ENCODE measurements at regions not wholly inside any gene's neighbourhood (a gene's known extent, or its start where the extent isn't known, plus 50 kb on each side); places are given as distances from the start of the nearest gene placed in this dataset.

- DNase-seq (ENCODE audit: low read depth, low spot score) (no peak), ATAC-seq (no peak)
- Histone ChIP-seq H3K4me1 (ENCODE audit: control insufficient read depth, insufficient read depth, low read length) (no peaks in the 10 kb centered on the region), H3K36me3 (ENCODE audit: control insufficient read depth, insufficient read depth, low read length) (no peaks in the 10 kb centered on the region), H3K9me3 (ENCODE audit: control insufficient read depth, insufficient read depth, low read depth, low read length) (no peaks in the 10 kb centered on the region), H3K4me3 (ENCODE audit: low read depth in 2 of 2, low read length in 2 of 2) (no peak overlapping the region), H3K27me3 (ENCODE audit: control insufficient read depth, insufficient read depth, low read length) (no peaks in the 10 kb centered on the region), H3K27ac (ENCODE audit: low read length) (no peak overlapping the region)
- ChIA-PET CTCF (no interaction called here), POLR2A (no interaction called here)
- no TSS peak for BruUV-seq (replicated peaks)
- intact Hi-C loops (cut with micrococcal nuclease; ENCODE audit: unreplicated experiment), result no loop called here
- no peak for TF ChIP-seq POLR2AphosphoS5 (IDR thresholded peaks at IDR 0.05; ENCODE audit: low read depth, low read length)
- no peak for TF ChIP-seq SIN3A (IDR thresholded peaks at IDR 0.05; ENCODE audit: borderline replicate concordance, insufficient read depth, low read depth, low read length)
- no peak for TF ChIP-seq CTCF (IDR thresholded peaks at IDR 0.05)
- TF ChIP-seq REST (IDR thresholded peaks at IDR 0.05; ENCODE audit: insufficient read depth in 1 of 2, low read depth in 2 of 2, low read length in 1 of 2), result no peak
- no peak for TF ChIP-seq TCF7L2 (IDR thresholded peaks at IDR 0.05; ENCODE audit: low read depth, low read length)
- in situ Hi-C loops (cut with HindIII; ENCODE audit: low pct_unique_long_range_greater_than_20kb, low sequenced_read_pairs), result no loop called here
Observed at GRCh38 chr17:13678841-13679240, 77.1 kb upstream of the HS3ST3A1 start.

- Histone ChIP-seq H3K36me3 (ENCODE audit: control insufficient read depth, insufficient read depth, low read length) (no peaks in the 10 kb centered on the region; the same call in 1 of the 2 replicates), H3K4me1 (ENCODE audit: control insufficient read depth, insufficient read depth, low read length) (no peaks in the 10 kb centered on the region), H3K9me3 (ENCODE audit: control insufficient read depth, insufficient read depth, low read depth, low read length) (no peaks in the 10 kb centered on the region), H3K27ac (ENCODE audit: low read length) (no peak overlapping the region), H3K4me3 (ENCODE audit: low read depth in 2 of 2, low read length in 2 of 2) (no peak overlapping the region), H3K27me3 (ENCODE audit: control insufficient read depth, insufficient read depth, low read length) (no peaks in the 10 kb centered on the region)
- DNase-seq (ENCODE audit: low read depth, low spot score), result no peak
- CTCF ChIA-PET, result no interaction called here
- no TSS peak for BruUV-seq (replicated peaks)
- TF ChIP-seq CTCF (IDR thresholded peaks at IDR 0.05) (no peak), REST (IDR thresholded peaks at IDR 0.05; ENCODE audit: insufficient read depth in 1 of 2, low read depth in 2 of 2, low read length in 1 of 2) (no peak), SIN3A (IDR thresholded peaks at IDR 0.05; ENCODE audit: borderline replicate concordance, insufficient read depth, low read depth, low read length) (no peak), TCF7L2 (IDR thresholded peaks at IDR 0.05; ENCODE audit: low read depth, low read length) (no peak), POLR2AphosphoS5 (IDR thresholded peaks at IDR 0.05; ENCODE audit: low read depth, low read length) (no peak)
- POLR2A ChIA-PET, result no interaction called here
- in situ Hi-C loops (cut with HindIII; ENCODE audit: low pct_unique_long_range_greater_than_20kb, low sequenced_read_pairs) (no loop called here), intact Hi-C loops (cut with micrococcal nuclease; ENCODE audit: unreplicated experiment) (no loop called here)
- no peak for ATAC-seq
Observed at GRCh38 chr17:13688716-13689115, 87.0 kb upstream of the HS3ST3A1 start.
